ENCODE measurements at regions not wholly inside any gene's neighbourhood (a gene's known extent, or its start where the extent isn't known, plus 50 kb on each side); places are given as distances from the start of the nearest gene placed in this dataset.

DNA sequence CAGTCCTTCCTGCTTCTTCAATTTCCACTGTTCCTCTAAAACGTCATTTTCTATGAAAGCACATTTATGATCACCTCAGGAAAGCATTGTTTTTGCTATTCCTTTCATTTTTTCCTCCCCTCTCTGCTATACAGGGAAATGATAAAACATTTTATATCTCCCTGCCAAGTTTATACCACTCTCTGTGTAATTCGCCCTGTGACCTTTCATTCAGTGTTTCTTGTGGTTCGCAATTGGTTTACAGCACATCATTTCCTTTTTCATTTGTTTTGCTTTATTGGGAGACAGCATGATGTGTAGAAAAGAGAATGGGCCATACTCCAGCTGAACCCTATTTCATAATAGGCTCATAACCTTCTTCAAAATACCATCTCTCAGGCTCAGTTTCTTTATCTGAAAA lies 99.9 kb upstream of the RAPGEF2 start:
- TF ChIP-seq CTCF (conservative IDR thresholded peaks at IDR 0.05 in 1 of 2, IDR thresholded peaks at IDR 0.05 in 1 of 2; ENCODE audit: low read depth in 1 of 2, low read length in 2 of 2) (no peak), EZH2 (IDR thresholded peaks at IDR 0.05; ENCODE audit: low read length, missing control alignments) (no peak)
